Activated CD8-positive, alpha-beta T cell treated with anti-CD3 and anti-CD28 coated beads for 36 hours (primary cell): ENCODE measurements at regions not wholly inside any gene's neighbourhood (a gene's known extent, or its start where the extent isn't known, plus 50 kb on each side); places are given as distances from the start of the nearest gene placed in this dataset.

Source experiments
- ATAC-seq: fragments of 200-7000 bp; cut with Tn5 transposase; one replicate; pipeline ENCODE4 v1.10.0; 2021; ENCODE audit warnings: mild to moderate bottlenecking, moderate library complexity
- CTCF ChIA-PET: fragments of 350-600 bp; sonication (Branson Sonifier 250); formaldehyde crosslinking; loops from one replicate; lab custom pipeline; 2021; ENCODE audit warnings: antibody characterized with exemption; lab: Charles Lee
- POLR2A ChIA-PET: fragments of 350-600 bp; sonication (Branson Sonifier 250); formaldehyde crosslinking; loops from one replicate; lab custom pipeline; 2021; ENCODE audit warnings: antibody characterized with exemption; lab: Charles Lee
- DNase-seq: peaks from one replicate; pipeline ENCODE4 v3.0.0-alpha.2; 2020
- H3K27ac Mint-ChIP-seq: one replicate; pipeline ENCODE4 v1.8.0; 2021; ENCODE audit warnings: mild to moderate bottlenecking, mixed read lengths
- H3K27me3 Mint-ChIP-seq: one replicate; pipeline ENCODE4 v1.8.0; 2021; ENCODE audit warnings: mixed read lengths
- H3K36me3 Mint-ChIP-seq: one replicate; pipeline ENCODE4 v1.8.0; 2021; ENCODE audit warnings: low read depth, mixed read lengths
- H3K4me1 Mint-ChIP-seq: one replicate; pipeline ENCODE4 v1.8.0; 2021; ENCODE audit warnings: low read depth, mixed read lengths
- H3K4me3 Mint-ChIP-seq: one replicate; pipeline ENCODE4 v1.8.0; 2021; ENCODE audit warnings: mild to moderate bottlenecking, moderate library complexity, mixed read lengths
- H3K9me3 Mint-ChIP-seq: one replicate; pipeline ENCODE4 v1.8.0; 2021; ENCODE audit warnings: mixed read lengths
- intact Hi-C: fragments of 100-400 bp; cut with micrococcal nuclease; formaldehyde crosslinking; loops from one replicate; pipeline ENCODE4 v1.10.0; 2022
- TF ChIP-seq, protein P1 (sequence below): fragments of 200-600 bp; IDR thresholded peaks from one replicate; pipeline ENCODE4 v1.8.0; 2022; ENCODE audit warnings: antibody characterized with exemption, mild to moderate bottlenecking

DNA sequence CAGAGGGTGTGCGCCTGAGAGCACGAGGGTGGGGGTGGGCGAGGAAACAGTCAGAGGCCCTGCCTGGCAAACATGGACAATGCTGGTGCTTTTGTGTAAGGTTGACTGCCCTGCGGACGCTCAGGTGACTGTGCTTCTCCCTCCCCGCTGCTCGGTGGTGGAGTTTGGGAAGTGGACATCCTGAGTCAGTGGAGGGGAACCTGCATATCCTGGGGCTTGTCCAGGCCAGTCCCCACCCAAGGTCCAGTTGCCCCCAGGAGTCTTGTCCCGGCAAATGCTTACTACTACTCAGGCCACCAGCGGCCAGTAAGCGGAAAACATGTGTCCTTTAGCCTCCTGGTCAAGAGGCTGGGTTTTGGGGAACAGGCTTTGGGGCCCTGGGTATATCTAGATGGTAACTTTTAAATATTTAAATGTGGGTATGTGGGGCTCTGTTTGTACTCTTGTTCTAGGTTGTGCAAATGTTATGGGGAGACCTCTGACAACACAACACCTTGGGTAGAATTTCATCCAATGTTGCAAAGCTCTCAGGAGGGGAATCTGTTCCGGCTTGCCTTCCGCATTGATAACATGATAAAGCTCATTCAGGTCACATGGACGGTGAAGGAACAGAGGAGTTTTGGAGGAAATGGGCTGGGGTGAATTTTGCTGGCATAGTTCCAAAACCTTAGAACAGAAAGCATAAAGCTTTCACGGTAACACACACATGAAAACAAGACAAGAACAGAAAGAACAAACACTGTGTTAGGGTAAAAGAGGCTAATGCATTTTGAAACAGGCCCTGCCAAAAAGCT, 364.9 kb downstream of the PRDM2 start:
- CTCF ChIA-PET: no interaction called here
- TF ChIP-seq, protein P1, sequence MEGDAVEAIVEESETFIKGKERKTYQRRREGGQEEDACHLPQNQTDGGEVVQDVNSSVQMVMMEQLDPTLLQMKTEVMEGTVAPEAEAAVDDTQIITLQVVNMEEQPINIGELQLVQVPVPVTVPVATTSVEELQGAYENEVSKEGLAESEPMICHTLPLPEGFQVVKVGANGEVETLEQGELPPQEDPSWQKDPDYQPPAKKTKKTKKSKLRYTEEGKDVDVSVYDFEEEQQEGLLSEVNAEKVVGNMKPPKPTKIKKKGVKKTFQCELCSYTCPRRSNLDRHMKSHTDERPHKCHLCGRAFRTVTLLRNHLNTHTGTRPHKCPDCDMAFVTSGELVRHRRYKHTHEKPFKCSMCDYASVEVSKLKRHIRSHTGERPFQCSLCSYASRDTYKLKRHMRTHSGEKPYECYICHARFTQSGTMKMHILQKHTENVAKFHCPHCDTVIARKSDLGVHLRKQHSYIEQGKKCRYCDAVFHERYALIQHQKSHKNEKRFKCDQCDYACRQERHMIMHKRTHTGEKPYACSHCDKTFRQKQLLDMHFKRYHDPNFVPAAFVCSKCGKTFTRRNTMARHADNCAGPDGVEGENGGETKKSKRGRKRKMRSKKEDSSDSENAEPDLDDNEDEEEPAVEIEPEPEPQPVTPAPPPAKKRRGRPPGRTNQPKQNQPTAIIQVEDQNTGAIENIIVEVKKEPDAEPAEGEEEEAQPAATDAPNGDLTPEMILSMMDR: no peak
- no peak overlapping the region for H3K27ac Mint-ChIP-seq
- DNase-seq (no peak), ATAC-seq (no peak)
- intact Hi-C loops: no loop called here
- no peaks in the 10 kb centered on the region for H3K36me3 Mint-ChIP-seq
- no peaks in the 10 kb centered on the region for H3K9me3 Mint-ChIP-seq
- no peak overlapping the region for H3K4me3 Mint-ChIP-seq
- POLR2A ChIA-PET: no interaction called here
- no peaks in the 10 kb centered on the region for H3K4me1 Mint-ChIP-seq
- H3K27me3 Mint-ChIP-seq: no peaks in the 10 kb centered on the region

DNA sequence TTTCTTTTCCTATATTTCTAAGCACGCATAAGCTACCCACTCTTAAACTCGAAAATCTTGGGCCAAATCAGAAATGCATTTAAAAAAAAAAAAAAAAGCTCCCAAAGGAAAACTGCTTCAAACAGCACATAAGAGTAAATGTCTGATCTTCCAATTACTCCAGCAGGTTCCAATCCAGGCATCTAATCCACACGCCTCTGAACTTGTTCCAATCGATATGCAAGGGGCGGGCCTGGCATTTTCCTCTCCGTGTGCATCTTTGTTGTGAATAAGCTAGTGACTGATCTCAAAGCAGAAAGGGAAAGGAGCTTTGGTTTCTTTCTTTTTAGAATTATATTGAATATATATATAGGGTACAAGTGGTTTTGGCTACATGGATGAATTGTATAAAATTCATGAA, 365.5 kb downstream of the PRDM2 start:
- Mint-ChIP-seq H3K27ac (no peak overlapping the region), H3K9me3 (no peaks in the 10 kb centered on the region), H3K4me1 (no peaks in the 10 kb centered on the region), H3K36me3 (no peaks in the 10 kb centered on the region), H3K4me3 (no peak overlapping the region), H3K27me3 (no peaks in the 10 kb centered on the region)
- TF ChIP-seq, protein P1: no peak
- no peak for DNase-seq
- intact Hi-C loops: no loop called here
- ATAC-seq: no peak
- POLR2A ChIA-PET: no interaction called here
- CTCF ChIA-PET: no interaction called here

DNA sequence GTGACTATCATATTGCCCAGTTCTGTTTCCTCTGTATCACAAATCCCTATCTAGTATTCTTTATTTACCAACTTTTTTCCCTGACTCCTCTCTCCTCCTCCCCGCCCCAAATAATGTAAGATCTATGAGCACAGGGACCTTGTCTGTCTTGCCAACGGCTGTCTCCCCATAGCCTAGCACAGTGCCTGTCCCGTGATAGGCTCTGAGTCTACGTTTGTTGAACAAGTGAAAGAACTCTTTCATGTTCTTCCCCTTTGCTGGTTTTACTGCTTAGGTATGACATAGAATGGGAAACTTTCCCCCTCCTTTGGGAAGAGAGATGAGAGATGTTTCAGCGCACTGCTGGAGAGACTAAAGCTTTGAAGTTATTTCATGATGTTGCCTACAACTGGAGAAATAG, 367.0 kb downstream of the PRDM2 start:
- H3K4me3 Mint-ChIP-seq: no peak overlapping the region
- ATAC-seq (no peak), DNase-seq (no peak)
- no peaks in the 10 kb centered on the region for H3K4me1 Mint-ChIP-seq
- no peaks in the 10 kb centered on the region for H3K9me3 Mint-ChIP-seq
- H3K36me3 Mint-ChIP-seq: no peaks in the 10 kb centered on the region
- ChIA-PET POLR2A (interaction anchor here (0.6 kb wide), 1 partner anchor 30 kb away, joined by 3 read pairs; no protein-coding TSS in a partner anchor), CTCF (no interaction called here)
- no peak overlapping the region for H3K27ac Mint-ChIP-seq
- no peaks in the 10 kb centered on the region for H3K27me3 Mint-ChIP-seq
- TF ChIP-seq, protein P1: no peak
- intact Hi-C loops: no loop called here

DNA sequence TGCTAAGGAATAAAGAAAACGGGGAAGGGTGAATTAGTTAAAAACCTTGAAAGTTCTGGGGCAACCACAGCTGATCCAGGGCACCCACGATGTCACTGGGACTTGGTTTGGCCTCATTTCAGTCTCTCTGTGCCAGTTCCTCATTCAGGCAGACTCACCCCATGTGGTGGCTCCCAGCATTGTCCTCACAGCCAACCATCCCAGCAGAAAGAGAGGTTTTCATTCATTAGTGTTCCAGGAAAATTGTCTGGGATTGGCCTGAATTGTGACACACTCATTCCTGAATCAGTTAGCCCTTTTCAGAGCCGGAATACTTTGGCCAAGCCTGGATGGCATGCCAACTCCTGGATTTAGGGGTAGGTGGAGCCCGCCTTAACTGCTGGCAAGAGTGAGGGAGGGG, 367.7 kb downstream of the PRDM2 start:
- intact Hi-C loops: no loop called here
- Mint-ChIP-seq H3K27ac (no peak overlapping the region), H3K4me3 (no peak overlapping the region), H3K4me1 (no peaks in the 10 kb centered on the region), H3K36me3 (no peaks in the 10 kb centered on the region), H3K9me3 (no peaks in the 10 kb centered on the region), H3K27me3 (no peaks in the 10 kb centered on the region)
- DNase-seq (no peak), ATAC-seq (no peak)
- POLR2A ChIA-PET: interaction anchor here (0.7 kb wide), 1 partner anchor 170 kb away, joined by 3 read pairs; no protein-coding TSS in a partner anchor
- CTCF ChIA-PET: no interaction called here
- TF ChIP-seq, protein P1: no peak

DNA sequence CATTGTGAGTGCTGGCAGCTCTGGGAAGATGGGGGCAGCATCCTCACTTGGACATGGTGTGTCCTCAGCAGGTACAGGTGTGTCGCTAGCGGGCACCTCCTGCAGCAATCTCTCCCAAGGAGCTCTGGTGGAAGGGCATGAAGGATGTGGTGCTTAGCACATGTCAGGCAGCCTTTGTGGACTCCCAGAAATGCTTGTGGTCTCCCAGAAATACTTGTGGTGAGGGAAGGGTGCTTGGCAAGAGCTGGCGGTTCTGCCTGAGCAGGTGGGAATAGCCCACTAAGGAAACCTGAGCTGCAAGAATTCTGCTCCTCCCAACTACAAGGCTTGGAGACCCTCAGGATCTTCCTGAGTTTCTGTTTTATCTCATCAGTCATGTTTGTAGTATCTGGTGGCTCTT, 371.6 kb downstream of the PRDM2 start:
- CTCF ChIA-PET: no interaction called here

More for the DNA sequence above, 371.6 kb downstream of the PRDM2 start:
- Mint-ChIP-seq H3K4me1 (no peaks in the 10 kb centered on the region), H3K27me3 (no peaks in the 10 kb centered on the region), H3K9me3 (no peaks in the 10 kb centered on the region), H3K36me3 (no peaks in the 10 kb centered on the region), H3K27ac (no peak overlapping the region), H3K4me3 (no peak overlapping the region)
- TF ChIP-seq, protein P1: no peak
- ATAC-seq (no peak), DNase-seq (no peak)
- intact Hi-C loops: no loop called here
- POLR2A ChIA-PET: no interaction called here
